ENCODE measurements at regions not wholly inside any gene's neighbourhood (a gene's known extent, or its start where the extent isn't known, plus 50 kb on each side); places are given as distances from the start of the nearest gene placed in this dataset.

DNA sequence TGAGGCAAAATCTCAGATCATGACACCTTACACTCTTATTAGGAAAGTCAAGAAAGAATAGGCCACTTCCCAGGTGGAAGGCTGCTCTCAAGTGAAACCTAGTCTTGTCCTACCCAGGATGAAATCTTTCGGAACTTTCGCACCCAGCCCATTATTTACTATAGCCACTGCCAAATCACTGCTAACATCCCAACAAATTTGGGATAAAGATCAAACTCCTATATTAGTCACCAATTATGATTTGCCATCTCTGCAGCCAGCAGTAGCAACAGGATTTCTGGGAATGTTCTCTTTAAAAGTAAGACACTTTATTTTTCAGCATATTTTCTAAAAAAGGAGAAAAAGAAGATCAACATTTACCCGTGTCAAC, 224.6 kb downstream of the GAS1 start:
- DNase-seq = no peak

DNA sequence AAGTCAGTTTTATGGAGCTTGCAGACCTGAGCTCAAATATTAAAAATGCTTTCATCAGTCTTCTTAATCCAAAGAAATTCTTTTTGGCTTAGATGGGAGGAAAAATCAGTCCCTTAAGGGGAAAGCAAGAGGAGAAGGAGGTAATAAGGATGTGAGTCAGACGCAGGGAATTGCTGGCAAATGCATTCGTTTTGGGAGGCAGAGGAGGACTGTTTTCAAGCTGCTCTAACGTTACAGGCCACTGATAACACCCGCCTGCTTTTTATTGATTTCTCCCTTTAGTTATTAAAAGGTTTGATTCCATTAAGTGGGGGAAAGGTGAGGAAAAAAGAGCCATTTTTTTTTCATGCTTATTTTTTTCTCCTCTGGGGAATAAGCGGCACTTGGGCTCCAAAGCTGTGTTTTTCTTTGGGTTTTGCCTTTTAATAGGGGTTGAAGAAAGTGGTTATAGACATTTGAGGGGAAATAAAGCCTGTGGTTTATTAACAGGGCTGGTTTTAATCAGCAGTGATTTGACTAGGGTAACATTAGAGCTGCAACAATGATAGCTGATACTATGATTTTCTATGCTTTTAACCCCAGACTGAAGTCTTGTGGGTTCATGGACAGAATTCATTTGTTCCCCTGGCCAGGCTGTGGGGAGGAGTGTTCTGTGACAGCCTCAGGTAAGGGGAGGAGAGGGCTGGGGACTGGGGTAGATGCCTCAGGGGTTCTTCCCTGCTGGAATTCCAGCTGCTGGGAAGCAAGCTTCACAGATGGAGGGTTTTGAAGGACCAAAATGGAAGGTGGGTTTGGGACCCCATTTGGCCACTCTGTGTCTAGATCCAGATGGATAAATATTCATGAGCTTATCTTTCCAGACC, 225.2 kb downstream of the GAS1 start:
- DNase-seq = no peak

DNA sequence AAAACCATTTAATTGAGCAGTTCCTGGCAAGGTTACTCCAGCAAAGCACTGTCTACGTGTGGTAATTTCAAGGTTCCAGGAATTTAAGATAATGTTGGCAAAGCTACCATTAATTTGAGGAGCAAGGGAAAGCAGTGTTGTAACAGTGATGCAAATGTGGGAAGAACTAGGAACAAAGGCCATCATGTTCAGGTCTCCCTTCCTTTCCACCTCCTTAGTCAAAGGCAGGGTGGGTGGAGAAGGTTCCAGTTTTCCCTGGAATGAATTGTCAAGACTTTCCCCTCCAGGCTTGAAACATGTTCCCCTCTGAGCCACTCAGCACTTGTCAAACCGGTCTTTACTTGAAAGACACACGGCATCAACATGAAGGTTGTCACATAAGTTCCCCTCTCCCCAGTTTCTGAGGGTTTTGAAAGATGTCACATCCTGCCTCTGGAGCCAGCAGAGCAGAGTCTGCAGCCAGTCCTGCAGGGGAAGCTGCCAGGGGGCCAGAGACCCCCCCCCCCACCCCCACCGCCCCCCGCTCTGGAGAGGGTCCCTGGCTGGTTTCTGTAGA, 226.0 kb downstream of the GAS1 start:
- no peak for DNase-seq

DNA sequence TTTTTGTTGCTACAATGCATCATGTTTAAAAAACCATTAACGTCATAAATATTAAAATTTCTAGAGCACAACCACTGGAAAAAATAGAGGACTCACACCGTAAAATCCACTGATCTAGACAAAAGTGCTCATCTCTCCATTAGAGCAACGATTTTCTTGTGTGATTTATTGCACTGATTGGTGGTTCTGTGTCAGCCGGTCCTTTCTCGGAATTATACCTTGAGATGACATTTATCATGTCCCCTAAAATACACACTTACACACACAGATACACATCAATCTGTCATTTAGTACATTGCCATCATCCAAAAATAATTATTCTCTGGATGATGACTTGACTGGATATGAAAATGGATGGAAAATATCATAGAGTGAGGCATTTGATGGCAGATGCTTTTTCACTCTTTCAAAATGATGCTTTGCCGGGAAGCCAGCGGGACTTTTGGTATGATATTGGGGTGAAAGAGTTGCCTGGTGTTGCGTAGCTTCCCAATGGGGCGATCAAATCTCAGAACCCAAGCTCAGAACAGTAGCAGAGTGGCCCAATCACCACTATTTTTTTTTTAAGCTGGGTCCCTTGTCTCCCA, 226.6 kb downstream of the GAS1 start:
- DNase-seq = no peak

DNA sequence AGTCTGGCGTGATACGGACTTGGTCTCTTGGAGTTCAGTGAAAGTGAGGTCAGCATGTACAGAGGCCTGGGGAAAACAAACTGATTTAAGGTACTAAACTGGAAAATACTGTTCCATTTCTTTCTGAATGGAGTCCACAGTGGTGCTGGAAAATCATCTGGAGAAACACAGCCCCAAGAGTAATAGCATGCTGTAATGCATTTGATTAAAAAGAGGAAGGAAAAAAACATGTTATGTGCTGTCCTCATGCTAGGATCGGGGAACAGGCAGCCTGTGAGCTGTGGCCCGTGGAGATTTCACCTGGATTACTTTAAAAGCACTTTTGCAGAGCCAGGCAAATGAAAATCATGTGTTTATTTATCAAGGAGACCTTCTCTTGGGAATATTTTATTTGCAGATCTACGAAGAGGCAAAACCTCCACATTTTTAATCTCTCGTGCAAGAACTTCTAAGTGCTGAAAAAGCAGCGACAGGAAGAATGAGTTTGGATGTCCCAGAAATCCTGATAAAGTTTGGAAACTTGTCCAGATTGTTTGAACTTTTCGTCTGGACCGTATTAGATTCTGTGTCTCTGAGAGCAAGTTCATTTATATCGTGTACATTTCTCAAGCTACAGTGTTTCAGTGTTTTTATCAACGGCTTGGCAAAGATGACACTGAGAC, 228.8 kb downstream of the GAS1 start:
- DNase-seq = no peak

DNA sequence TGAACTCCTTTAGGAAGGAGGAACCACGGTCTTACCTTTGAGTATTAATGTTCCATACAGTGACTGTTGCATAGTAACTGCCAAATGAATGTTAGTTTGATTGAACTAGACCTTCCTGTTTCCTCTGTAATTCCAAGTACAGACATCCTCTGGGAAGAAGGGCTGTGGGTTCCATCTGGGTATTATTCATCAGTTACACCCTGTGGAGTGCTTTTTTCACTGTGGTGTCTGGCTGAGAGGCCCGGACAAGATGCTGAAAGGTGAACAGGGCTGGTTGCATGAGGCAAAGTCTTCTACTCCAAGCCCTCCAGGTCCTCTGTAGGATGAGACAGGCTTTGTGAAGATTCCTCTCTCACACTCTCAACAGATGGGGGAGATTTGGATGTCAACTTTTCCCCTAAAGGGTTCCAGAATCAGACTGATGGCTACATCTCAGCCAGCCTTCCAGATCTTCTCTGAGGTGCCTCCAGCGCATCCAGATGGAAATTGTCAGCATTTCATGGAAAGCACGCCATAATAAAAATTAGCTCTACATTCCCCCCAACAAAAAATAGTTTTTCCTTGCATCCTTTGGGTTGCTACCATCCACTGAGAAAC, 230.9 kb downstream of the GAS1 start:
- no peak for DNase-seq

DNA sequence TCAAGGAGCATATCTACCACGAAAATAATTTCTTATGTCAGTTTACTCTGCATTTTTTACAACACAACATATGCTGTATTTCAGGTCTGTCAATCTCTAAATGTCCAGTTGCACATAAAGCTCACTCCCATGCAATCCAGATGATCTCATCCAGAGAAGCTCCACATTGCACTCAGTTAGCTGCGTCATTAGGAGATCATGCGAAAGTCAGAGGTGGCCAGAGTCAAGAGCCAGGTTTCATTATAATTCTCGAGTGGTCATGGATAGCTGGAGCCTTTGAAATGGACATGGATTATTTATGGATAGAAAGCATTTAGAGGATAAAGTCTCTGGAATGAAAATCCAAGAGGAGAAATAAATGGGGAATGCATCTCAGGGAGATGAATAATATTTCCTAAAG, 232.3 kb downstream of the GAS1 start:
- DNase-seq = no peak

DNA sequence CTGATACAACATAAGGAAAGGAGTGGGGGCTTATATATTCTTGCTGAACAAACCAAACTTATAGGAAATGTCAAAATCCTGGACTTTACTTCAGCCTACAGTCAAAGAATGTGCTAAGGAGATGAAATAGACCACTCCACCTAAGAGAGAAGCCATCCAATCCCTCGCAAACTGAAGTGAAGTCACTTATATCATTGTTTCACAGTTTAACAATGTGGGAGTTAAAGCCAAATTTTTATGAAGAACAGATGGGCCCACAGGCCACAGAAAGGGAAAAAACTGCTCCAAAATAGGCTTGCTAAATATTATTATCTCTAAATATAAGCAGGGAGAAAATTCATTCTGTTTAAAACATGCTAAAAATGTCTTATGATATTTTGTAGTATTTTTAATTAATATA, 233.3 kb downstream of the GAS1 start:
- DNase-seq = no peak

DNA sequence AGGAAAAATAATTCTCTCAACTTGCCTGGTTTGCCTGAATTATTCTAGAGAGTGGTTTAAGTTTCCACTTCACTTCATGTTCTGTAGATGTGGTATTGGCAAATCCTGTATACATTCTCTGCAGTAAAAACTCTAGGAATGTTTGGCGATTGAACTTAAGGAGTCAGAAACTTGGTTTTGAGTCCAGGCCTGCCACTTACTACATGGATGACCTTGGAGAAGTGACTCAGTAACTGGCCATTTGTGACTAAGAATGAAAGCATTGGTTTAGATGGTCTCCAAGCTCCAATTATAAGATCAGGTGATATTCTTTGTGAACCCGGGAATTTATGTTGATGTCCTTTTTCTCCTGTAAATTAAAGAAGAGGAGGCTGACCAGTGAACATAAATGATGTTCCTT, 233.8 kb downstream of the GAS1 start:
- DNase-seq = no peak

DNA sequence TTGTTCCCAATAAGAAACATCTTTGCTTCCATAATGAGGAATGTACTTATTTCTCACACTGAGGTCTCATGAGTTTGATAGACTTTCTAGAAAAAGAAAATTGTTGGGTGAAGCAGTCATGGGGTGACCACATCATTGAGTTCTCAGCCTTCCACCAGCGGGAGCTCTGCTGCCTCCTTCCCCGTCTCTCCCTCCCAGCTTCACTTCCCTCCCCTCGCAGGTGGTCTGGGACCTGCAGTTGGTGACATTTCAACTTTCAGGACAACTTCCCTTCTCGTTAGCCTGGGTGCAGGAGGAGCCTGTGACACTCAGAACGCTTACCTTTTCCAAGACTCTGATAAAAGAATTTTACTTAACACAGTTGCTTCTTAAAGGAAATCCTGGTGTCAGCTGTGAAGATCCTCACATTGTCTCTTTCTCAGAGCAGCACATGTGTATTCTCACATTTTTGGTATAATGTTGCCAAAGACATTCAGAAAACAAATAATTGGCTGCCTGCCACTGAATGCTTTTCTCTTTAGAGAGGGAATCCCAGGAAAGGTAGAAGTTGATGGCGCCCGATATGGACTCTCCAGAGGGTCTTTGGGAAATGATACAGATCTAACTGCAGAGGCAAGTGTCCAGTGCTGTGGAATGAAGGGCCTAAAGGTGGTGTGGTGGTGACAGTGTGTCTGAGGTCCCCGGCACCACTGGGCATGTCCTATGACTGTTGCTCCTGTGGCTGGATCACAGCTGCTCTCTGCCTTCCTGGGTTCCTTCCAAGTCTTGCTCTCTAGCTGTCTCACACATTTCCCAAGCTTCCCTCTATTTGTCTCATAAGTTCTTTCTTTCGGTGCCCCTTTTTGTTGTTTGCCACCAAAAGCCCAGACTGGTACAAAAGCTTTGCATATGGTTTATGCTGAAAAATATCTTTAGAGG, 238.1 kb downstream of the GAS1 start:
- DNase-seq = no peak

DNA sequence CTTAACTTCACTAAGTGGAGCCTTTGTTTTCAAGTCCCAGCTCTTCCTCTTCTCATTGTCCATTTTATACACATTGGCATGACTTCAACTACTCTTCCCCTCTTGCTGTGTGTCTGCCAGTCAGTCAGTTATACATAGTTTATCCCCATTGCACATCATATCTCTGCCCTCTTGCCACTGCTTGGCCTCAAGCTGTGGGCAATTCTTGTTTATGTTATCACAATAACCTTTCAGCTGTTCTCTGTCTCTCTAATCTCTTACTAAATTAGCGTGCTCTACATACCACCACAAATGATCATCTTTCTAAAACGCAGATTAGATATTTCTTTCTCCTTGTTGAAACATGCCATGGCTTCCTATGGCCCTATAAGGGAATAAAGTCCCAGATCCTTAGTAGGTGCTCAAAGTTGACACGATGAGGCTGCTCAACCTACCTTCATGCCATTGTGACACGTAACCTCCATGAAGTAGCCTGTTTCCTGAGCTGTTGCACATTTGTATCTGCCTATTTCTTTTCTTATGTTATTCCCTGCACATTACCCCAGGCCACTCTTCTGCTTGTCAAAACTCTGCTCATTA, 239.3 kb downstream of the GAS1 start:
- DNase-seq = no peak

DNA sequence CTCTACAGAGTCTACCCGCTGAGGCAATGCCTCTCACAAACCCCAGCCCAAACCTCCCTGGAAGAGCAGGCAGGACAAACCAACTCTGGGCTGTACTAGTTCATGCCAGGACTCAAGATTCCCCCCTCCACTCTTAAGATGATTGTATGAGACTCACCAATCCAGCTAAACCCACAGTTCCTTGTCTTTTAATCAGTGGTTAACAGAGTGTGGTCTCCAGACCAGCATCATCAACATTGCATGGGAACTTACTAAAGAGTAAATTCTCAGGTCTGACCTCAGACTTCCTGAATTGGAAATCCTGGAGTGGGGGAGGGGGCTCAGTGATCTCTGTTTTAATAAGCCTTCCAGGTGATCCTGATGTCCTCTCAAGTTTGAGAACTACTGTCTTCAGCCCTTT, 240.9 kb downstream of the GAS1 start:
- DNase-seq = no peak

DNA sequence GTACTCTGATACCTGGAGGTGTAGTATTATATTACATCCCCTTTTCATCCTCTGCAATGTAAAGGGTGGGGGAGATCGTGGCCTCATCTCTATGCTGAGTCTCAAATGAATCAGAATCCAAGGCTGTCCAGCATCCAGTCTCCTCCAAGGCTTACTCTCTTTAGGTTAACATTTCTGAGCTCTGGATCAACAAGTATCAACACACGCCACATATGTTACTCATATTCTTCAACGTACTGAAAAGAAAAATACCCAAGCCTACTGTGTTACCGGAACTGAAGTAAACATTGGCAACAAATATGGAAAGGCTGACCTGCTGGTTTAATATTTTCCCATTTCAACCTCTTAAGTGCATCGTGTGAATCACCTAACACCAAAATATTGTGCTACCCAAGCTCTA, 241.8 kb downstream of the GAS1 start:
- DNase-seq = no peak

DNA sequence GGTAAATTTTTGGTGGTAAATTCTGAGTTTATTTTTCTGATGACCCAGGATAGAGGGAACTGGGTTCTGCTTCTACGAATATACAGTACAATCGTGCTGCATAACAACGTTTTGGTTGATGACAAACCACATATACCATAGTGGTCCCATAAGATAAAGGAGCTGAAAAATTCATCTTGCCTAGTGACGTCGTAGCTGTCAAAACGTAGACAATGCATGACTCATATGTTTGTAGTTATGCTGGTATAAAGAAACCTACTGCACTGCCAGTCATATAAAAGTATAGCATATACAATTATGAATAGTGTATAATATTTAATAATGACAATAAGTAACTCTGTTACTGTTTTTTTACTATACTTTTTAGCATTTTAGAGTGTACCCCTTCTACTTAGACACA, 244.0 kb downstream of the GAS1 start:
- no peak for DNase-seq

DNA sequence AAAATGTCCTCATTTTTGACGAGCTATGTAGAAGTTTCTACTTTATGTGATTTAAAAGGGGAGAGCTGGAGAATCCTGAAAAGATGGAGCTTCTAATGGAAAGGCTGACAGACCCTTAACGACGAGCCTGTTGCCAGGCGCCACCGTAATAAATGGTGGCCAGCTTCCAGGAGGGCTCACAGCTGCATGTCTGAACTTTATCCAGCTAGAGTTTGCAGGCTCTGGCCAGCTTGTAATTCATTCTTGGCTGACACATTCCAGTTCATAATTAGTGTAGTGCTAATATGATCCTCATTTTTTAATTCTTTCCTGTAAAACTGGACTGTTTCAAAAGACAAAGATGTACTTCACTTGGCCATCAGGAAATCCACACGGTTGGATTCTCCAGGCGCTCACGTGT, 246.7 kb downstream of the GAS1 start:
- no peak for DNase-seq

DNA sequence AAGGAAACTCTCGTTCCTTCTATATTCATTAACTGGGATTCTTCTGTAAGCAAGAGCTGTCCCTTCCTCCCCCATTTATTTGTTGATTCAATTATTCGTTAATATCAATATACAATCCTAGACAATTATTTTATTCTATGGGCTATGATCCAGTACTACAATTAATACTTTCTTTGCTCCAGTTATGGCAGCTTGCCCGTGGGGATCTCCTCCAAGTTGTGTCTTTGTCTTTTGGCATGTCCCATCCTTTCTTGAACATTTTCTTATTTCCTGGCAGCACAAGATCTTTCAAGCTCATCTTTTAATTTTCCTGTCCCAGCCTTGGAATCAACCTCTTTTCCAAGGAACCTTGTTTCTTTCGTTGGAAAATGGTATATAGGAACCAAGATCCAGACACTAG, 249.3 kb downstream of the GAS1 start:
- DNase-seq = no peak

DNA sequence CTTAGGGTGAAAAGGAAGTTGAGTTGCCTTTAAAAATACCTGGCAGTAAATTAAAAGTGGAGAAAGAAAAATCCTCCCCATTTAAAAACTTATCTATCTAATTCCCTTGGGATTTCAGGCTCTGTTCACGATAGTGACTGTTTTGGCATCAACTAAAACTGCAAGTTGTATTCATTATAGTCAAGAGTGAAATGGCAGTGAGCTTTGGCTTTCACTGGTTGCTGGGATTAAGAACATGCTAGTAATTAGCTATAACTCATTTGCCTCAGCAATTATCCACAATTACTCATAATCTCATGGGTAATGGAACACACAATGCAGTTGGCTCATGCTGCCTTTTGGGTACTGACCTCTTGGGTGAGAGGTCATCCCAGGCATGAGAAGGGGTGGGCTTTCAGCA, 250.1 kb downstream of the GAS1 start:
- DNase-seq = no peak

DNA sequence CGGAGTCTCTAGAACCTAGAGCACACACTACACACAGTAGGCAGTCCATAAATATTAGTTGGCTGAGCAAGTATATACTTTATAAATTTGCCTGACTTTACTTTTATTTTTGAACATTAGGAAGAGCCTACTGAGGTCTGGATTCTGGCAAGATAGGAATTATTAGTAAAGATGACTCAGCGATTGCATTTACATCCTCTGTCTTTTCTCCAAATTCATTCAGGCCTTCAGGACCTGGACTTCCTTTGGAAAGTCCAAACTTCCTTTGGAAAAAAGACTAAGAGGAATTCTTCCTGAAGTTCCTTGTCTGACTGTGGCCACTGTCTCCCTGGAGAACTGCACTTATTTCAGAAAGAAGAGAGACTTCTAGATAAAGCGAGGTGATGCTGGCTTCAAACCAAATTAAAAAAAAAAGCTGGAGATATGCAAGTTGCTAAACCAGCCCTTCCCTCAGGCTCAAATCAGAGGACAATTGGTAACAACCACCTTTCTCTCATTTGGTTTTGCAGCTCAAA, 251.3 kb downstream of the GAS1 start:
- DNase-seq = no peak

DNA sequence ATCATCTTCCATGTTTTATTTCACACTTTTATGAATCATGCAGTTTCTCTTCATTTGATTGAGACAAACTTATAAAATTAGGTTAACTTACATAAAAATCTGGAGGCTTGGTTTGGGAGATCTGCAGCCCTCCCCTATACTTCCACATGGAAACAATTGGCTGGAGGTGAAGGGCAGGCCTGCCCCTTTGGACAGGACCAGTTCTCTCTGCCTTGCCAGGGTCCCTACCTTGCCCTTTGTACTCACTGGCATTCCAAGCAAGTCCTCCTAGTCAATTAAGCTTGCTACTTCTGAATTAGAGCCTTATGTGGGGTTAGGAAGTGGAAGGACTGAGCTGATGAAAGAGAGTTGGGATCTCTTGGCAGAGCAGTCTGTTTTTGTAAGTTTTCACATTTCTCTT, 257.3 kb downstream of the GAS1 start:
- DNase-seq = no peak

DNA sequence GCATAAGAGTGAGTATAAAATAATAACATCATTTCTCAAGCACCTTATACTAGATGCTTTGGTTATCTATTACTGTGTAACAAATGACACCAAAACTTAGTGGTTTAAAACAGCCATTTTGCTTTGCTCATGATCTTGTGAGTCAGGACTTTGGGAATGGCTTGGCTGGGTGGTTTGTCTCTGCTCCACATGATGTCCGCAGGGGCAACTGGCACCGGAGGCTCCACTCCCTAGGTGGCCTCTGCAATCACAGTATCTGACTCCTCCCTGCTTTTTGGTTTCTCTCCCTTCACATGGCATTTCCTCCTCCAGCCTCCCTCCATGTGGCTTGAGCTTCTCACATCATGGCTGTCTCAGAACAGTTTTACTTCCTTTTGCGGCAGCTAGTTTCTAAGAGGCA, 259.5 kb downstream of the GAS1 start:
- peak in 1 of 3 donors; percentile 9 for DNase-seq

DNA sequence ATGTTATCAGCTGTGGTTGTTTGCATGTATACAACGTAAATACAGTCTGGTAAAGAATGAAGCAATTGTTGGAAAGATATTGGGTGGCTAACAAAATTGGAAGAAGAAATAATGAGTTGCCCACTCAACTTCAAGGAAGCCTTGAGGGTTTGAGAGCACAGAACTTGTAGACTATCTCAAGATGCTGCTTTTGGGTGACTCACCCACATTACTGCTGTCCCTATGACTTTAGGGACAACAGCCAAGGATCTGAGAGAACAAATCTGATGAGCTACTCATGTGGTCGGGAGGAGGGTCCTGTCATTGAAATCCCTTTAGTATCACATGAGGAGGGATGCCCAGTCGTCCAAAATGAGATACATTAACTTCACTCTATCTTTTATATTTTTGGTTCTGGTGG, 261.8 kb downstream of the GAS1 start:
- no peak for DNase-seq

DNA sequence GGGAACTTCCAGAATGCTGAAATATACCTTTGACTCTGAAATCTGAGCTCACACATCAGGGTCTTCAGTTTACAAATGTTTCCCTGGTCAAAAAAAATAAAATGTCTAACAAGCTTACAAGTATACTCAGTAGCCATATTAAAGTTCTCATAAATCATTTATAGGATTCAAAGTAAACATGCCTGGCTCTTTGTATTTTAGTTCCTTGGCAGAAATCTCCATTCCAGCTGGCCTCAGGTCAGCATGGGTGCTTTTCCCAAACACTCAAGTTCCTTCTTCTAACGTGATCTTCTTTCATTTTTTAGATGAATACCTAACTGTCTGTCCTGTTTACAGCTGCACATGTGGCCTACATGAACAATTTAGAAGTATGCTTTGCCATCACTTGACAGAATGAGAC, 263.2 kb downstream of the GAS1 start:
- no peak for DNase-seq

Data from suppressor macrophage treated with lipopolysaccharide for 1 hour (primary cell).